ENCODE measurements at regions not wholly inside any gene's neighbourhood (a gene's known extent, or its start where the extent isn't known, plus 50 kb on each side); places are given as distances from the start of the nearest gene placed in this dataset.

GRCh38 chr12:24304285-24304684 lies 354.8 kb upstream of the SOX5 start:
- no peak for DNase-seq (ENCODE audit: low read depth in 4 of 4, low spot score in 1 of 4)

- DNase-seq (ENCODE audit: low read depth in 4 of 4, low spot score in 1 of 4), result no peak
Measured at GRCh38 chr12:24302708-24303107, 353.2 kb upstream of the SOX5 start.

DNA sequence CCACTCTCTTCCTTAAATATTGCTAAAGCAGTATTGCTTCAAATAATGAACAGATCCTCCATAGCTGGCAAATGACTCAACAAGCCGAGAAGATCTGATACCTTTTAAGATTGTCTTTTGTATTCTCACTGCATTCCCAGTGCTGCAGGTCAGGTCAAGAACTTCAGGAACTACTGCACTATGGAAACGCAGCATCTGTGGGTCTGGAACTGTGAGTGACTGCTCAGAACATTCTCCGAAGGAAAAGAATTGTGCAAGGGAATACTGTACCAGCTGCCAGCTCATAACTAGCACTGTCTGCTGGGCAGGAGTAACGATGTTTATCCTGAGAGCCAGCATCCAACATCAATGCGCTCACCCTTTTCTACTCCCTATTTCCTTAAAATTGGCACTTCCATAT lies 348.0 kb upstream of the SOX5 start:
- no peak for DNase-seq (ENCODE audit: low read depth in 4 of 4, low spot score in 1 of 4)

- DNase-seq (ENCODE audit: low read depth in 4 of 4, low spot score in 1 of 4), result no peak
Measured at GRCh38 chr12:24293549-24293948, 344.1 kb upstream of the SOX5 start.

- DNase-seq (ENCODE audit: low read depth in 4 of 4, low spot score in 1 of 4), result no peak
Measured at GRCh38 chr12:24287963-24288362, 338.5 kb upstream of the SOX5 start.

DNA sequence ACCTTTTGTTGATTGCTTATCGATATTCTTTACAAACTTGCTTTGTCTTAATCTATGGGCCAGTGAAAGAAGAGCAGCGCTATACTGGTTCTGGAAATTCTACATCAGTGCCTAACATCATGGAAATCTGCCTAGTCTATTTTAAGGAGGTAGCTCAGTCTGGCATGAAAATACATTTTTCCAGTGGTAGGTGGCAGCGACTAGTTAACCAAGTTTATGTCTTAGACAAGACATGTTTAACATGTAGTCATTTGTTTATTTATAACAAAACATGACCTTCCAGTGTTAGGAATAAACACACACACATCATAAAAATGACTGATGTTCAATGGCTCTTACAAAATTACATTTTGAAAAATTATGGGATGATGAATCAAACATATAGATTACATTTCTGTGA lies 336.0 kb upstream of the SOX5 start:
- DNase-seq (ENCODE audit: low read depth in 4 of 4, low spot score in 1 of 4), result no peak

GRCh38 chr12:24281341-24281740 lies 331.9 kb upstream of the SOX5 start:
- no peak for DNase-seq (ENCODE audit: low read depth in 4 of 4, low spot score in 1 of 4)

DNA sequence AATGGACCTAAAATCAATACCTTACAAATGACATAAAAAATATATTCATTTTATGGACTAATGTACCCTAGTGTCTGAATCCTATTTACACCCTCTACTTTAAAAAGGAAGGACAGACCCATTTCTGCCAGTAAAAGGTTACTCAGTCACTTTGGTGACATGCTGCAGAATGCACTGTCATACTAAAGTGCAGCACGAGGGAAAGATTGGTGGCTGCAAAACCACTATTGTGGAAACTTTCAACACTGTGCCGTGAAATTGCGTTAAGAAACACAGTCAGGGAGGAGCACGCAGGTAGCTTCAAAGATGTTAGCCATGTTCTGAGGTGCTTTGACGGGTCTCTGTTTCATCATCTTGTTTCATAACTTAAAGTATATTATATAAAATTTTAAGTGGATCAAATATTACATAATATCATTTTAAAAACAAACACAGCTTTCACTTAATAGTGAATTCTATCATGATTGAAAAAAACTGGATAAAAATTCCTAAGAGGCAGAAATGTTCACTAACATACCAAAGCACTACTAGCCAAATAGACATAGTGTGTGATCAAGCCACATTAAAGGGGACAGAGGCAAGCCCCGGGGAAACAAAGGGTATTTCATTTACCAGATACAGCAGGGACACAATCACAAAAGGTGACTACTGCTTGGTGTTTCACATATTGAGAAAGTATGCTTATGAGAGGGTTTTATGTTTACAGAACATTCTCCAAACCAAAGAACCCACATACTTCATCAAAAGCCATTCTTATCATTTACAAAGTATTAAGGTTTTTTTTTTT lies 330.8 kb upstream of the SOX5 start:
- DNase-seq (ENCODE audit: low read depth in 4 of 4, low spot score in 1 of 4), result no peak

- DNase-seq (ENCODE audit: low read depth in 4 of 4, low spot score in 1 of 4), result no peak
Measured at GRCh38 chr12:24278832-24279231, 329.4 kb upstream of the SOX5 start.

- DNase-seq (ENCODE audit: low read depth in 4 of 4, low spot score in 1 of 4), result no peak
Measured at GRCh38 chr12:24270965-24271364, 321.5 kb upstream of the SOX5 start.

- no peak for DNase-seq (ENCODE audit: low read depth in 4 of 4, low spot score in 1 of 4)
Measured at GRCh38 chr12:24270464-24270863, 321.0 kb upstream of the SOX5 start.

- DNase-seq (ENCODE audit: low read depth in 4 of 4, low spot score in 1 of 4), result no peak
Measured at GRCh38 chr12:24268663-24269186, 319.3 kb upstream of the SOX5 start.

- no peak for DNase-seq (ENCODE audit: low read depth in 4 of 4, low spot score in 1 of 4)
Measured at GRCh38 chr12:24266982-24267381, 317.5 kb upstream of the SOX5 start.

DNA sequence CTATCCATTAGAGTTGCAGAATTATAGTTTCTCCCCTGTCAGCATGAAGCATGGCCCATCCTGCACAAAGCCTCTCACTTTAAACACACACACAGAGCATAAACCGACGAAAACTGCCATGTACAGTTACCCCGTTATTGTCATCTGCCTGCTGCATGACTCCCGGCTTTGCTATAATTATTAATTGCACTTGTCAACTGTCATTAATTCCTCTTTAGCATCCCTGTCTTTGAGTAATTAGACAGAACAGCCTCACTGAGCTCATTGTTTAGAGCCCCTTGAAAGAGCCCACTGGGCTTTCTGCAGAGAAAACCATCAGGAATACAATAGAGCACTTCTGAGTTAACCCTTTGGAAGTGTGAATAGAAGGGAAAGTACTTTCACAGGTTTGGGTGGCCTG lies 307.2 kb upstream of the SOX5 start:
- no peak for DNase-seq (ENCODE audit: low read depth in 4 of 4, low spot score in 1 of 4)

DNA sequence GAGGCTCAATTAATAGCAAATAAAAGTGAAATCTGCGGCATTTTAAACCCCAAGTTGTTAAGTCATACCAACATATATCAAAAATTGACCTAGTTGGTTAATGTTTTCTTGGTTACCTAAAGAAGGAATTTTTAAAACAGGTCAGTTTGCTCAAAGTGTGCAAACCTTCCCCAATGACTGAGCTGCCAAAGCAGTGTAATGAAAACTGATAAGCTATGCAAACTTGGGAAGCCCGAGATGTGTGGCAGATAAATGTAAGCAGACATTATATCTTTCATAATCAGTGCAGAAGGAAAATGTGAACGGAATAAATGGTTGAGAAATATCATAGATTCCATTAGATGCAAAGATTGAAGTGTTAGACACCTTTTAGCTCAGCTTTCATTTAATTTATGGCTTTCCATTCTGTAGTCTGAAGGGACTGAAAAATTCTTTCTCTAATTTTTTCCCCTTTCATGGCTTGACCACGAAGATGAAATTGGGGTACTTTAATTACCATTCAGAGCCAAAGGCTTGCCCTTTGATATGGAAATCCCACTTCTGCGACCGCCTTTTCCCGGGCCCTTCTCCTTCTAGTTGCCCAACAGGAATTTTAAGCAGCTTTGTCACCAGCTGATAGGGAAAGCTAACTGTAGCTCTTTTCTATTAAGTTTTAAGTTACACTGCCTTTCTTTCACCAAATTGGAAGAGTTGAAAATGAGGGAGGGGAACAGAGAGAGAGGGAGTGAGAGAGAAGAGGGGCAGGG lies 306.6 kb upstream of the SOX5 start:
- no peak for DNase-seq (ENCODE audit: low read depth in 4 of 4, low spot score in 1 of 4)

GRCh38 chr12:24252602-24253001 lies 303.1 kb upstream of the SOX5 start:
- no peak for DNase-seq (ENCODE audit: low read depth in 4 of 4, low spot score in 1 of 4)

DNA sequence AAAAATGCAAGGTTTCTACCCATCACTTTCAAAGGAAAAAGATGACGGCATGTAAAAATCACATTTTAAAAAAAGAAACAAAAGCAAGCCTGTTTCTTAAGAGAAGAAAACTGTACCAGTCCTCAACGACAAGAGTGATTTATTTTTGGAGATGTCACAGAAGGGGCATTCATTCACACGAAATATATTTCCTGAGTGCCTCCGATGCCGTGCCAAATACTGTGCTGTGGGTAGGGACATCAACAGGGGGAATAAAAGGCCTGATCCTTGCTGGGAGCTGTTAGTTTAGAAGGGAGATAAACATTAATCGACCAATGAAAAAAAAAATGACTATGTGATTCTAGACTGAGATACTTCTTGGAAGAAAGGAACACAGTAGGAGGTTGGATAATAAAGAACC lies 297.5 kb upstream of the SOX5 start:
- DNase-seq (ENCODE audit: low read depth in 4 of 4, low spot score in 1 of 4), result no peak

DNA sequence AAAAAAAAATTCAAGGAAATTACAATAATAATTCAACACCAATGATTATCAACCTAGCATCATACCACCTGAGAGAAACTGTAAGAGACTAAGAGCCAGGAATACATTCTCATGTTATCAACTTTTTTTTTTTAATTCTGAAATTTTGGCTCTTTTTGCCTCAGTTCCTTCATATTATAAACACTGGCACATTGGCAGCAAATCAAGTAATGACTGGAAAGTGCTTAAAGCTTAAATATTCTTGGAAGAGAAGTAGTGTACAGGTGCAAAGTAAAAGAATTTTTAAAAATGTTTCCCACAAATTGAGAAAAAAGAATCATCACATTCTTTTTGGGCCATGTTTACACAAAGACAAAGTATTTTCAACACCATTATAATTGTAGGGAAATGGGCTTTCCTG lies 296.9 kb upstream of the SOX5 start:
- DNase-seq (ENCODE audit: low read depth in 4 of 4, low spot score in 1 of 4), result no peak

- no peak for DNase-seq (ENCODE audit: low read depth in 4 of 4, low spot score in 1 of 4)
Measured at GRCh38 chr12:24244801-24245200, 295.3 kb upstream of the SOX5 start.

DNA sequence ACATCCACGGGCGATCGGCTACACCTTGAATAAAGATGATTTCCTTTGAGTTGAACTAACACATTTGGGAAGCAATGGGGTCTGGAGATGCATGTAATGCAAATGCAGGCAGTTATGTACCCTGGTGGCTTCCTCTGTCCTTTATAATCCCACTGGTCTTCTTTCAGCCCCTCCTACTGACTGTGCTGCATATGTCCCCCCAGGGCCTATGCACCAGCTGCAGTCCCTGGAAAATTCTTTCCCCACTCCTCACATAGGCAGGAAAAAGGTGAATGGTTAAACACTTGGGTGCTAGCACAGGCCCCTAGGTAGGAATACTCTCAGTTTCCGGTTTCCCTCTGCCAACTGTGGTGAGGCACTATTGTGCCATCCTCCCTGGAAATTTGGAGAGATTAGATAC lies 294.8 kb upstream of the SOX5 start:
- no peak for DNase-seq (ENCODE audit: low read depth in 4 of 4, low spot score in 1 of 4)

DNA sequence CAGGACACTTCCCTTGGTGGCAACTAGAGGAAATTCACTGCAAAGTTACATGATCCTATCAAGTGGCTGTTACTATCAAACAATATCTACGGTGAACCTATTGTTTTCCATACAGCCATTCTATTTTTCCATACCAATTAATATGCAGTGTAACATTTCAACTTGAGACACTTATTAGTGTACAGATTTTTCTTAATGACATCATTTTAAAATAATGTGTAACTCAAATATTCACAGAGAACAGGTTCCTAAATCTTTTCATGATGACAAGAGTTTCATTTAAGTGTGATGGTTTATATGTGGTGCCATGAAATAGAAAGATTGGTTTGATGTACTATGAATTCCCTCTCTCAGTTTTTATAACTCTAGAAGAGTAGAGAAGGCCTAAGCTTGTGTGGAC lies 291.2 kb upstream of the SOX5 start:
- DNase-seq (ENCODE audit: low read depth in 4 of 4, low spot score in 1 of 4), result no peak

- no peak for DNase-seq (ENCODE audit: low read depth in 4 of 4, low spot score in 1 of 4)
Measured at GRCh38 chr12:24233519-24234246, 284.2 kb upstream of the SOX5 start.

Data from stimulated activated CD4-positive, alpha-beta T cell treated with anti-CD3 and anti-CD28 coated beads, Interleukin-1b, Interleukin-23, amount 100 ng/mL, for 24 hours (primary cell).